Ectodermal cell (in vitro differentiated cells): ENCODE measurements at regions not wholly inside any gene's neighbourhood (a gene's known extent, or its start where the extent isn't known, plus 50 kb on each side); places are given as distances from the start of the nearest gene placed in this dataset.
"Not testable (repeated sequence)": the region's sequence is repeated elsewhere in the genome, so short reads cannot be mapped to it uniquely, and the experiment has no call there.

Source experiments
- H3K27ac ChIP-seq: 2 replicates; pipeline ENCODE4 v1.7.0; 2013; ENCODE audit warnings: mild to moderate bottlenecking, low read depth, low read length; ENCODE audit not compliant: insufficient read depth, poor library complexity, severe bottlenecking
- H3K27me3 ChIP-seq: 2 replicates; pipeline ENCODE4 v1.7.0; 2013; ENCODE audit warnings: mild to moderate bottlenecking, low read length; ENCODE audit not compliant: insufficient read depth, control insufficient read depth, poor library complexity, severe bottlenecking
- H3K36me3 ChIP-seq: one replicate; pipeline ENCODE4 v1.7.0; 2013; ENCODE audit warnings: low read length; ENCODE audit not compliant: control insufficient read depth, insufficient read depth
- H3K4me1 ChIP-seq: one replicate; pipeline ENCODE4 v1.7.0; 2013; ENCODE audit warnings: low read length; ENCODE audit not compliant: control insufficient read depth, insufficient read depth
- H3K4me3 ChIP-seq: 2 replicates; pipeline ENCODE4 v1.7.0; 2013; ENCODE audit warnings: low read depth, low read length, control low read depth; ENCODE audit not compliant: insufficient read depth
- H3K9me3 ChIP-seq: 2 replicates; pipeline ENCODE4 v1.7.0; 2013; ENCODE audit warnings: mild to moderate bottlenecking, low read length, moderate library complexity; ENCODE audit not compliant: control insufficient read depth
- WGBS, 2 experiments: methylation state at CpG; one replicate each; pipeline ENCODE4 v1.1.7; 2013; ENCODE audit warnings: missing lambda C conversion rate in 2 of 2; 5-methylcytosine and 5-hydroxymethylcytosine counted together

DNA sequence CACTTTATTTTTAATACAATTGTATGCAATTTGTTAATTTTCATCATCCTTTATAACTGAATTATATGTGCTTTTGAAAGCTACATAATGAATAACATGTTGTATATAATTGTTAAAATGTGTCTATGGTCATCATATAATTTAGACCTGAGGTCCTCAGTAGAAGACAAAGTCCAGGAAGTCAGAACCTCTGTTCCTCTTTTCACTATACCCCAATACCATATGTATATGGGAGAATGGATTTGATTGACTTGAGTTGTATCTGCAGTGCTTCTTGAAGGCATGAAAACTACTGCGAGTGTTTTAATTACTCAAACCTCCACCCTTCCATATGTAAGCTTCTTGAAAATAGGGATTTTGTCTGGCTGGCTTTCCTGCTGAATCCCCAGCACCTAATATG is 140.7 kb upstream of the NEDD9 start:
- WGBS, 2 experiments = 90 to 100% methylated on average over 1 of the region's 1 CpG
- Histone ChIP-seq H3K27ac (no peak overlapping the region), H3K4me3 (no peak overlapping the region), H3K4me1 (no peaks in the 10 kb centered on the region), H3K36me3 (no peaks in the 10 kb centered on the region), H3K9me3 (no peaks in the 10 kb centered on the region), H3K27me3 (no peaks in the 10 kb centered on the region)

DNA sequence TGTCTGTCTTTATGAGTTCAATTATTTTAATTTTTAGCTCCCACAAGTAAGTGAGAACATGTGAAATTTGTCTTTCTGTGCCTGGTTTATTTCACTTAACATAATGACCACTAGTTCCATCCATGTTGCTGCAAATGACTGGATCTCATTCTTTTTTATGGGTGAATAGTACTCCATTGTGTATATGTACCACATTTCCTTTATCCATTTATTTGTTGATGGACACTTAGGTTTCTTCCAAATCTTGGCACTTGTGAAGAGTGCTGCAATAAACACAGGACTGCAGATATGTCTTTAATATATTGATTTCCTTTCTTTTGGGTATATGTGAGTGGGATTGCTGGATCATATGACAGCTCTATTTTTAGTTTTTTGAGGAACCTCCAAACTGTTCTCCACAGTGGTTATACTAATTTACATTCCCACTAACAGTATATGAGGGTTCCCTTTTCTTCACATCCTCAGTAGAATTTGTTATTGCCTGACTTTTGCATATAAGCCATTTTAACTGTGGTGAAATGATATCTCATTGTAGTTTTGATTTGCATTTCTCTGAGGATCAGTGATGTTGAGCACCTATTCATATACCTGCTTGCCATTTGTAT is 139.8 kb upstream of the NEDD9 start:
- not testable (repeated sequence) for H3K27me3 ChIP-seq, H3K36me3 ChIP-seq, H3K27ac ChIP-seq, H3K4me3 ChIP-seq, H3K9me3 ChIP-seq, H3K4me1 ChIP-seq

DNA sequence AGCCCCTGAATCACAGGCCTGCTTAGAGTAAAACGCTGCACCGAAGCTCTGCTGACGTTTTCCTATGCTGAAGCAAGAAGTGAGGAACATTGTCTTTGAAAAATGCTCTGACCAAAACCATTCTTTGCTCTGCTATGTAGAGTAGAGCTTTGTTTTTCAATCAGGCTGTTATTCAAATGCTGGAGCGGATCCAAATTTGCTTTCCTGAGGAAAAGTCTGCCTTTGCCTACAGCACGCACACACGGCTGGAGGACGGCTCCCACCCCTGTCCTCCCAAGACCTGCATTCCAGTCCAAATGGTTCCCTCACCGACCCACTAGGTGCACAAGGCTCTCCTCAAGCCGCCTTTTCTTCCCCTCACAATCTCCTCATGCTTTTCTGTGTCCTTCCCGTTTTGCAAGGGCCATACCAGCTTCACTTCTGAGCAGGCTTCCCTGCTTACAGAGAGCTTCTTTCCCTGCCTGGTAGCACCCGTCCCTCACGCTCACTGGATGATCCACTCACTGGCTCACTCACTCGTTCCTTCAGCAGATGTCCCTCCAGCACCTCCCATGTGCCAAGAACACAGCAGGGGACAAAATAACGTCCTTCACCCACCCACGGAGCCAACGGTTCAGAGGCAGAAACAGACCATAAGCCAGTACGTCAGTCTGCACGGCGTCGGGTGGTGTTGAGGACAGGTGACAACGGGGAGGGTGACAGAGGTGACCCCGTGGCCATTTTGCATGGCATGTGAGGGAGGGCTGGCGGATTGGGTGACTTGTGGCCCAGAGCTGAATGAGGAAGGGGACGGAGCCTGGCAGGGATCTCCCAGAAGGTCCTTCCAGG is 137.9 kb upstream of the NEDD9 start:
- Histone ChIP-seq H3K27ac (no peak overlapping the region), H3K4me1 (peaks cover 11% of the 10 kb centered on the region), H3K9me3 (no peaks in the 10 kb centered on the region), H3K4me3 (no peak overlapping the region), H3K36me3 (no peaks in the 10 kb centered on the region), H3K27me3 (no peaks in the 10 kb centered on the region)
- 87 to 89% methylated on average over 24 of the region's 24 CpGs for WGBS, 2 experiments

DNA sequence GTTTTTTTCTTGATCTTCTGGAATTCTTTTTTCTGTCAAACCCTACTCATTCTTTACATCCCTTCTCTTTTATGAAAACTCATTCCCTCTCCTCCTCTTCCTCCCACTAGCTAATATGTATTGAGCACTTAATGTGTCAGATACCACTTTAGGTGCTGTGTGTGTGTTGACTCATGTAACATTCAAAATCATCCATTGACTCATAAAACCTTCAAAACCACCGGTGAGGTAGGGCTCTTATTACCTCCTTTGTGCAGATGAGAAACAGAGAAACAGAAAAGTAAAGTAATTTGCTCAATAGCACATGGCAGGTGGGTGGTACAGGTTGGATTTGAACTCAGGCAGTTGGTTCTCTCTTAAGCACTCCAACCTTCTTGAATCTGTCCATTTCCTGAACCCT is 136.3 kb upstream of the NEDD9 start:
- Histone ChIP-seq H3K9me3 (no peaks in the 10 kb centered on the region), H3K27me3 (no peaks in the 10 kb centered on the region), H3K4me1 (peaks cover 11% of the 10 kb centered on the region), H3K36me3 (no peaks in the 10 kb centered on the region), H3K4me3 (no peak overlapping the region), H3K27ac (no peak overlapping the region)
- 80 to 85% methylated on average over 1 of the region's 1 CpG for WGBS, 2 experiments

DNA sequence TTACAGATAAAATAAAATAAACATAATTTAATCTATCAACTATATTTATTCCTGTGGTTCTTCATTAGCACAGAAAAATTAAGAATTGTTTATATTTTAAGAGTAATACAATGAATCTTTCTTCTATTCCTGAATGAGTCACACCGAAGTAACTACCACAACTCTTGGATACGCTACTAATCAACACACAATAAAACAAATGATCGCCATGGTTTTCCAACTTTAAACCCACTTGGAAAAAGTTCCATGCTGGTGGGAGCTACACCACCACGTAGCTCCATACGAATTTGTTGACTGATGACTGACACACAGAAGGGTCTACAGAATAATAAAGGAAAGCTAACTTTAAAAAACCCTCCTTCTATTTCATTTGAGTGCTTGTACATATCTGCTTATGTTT is 135.8 kb upstream of the NEDD9 start:
- H3K4me3 ChIP-seq = no peak overlapping the region
- H3K36me3 ChIP-seq = no peaks in the 10 kb centered on the region
- H3K27me3 ChIP-seq = no peaks in the 10 kb centered on the region
- peaks cover 11% of the 10 kb centered on the region for H3K4me1 ChIP-seq
- H3K9me3 ChIP-seq = no peaks in the 10 kb centered on the region
- 88 to 91% methylated on average over 5 of the region's 5 CpGs for WGBS, 2 experiments
- H3K27ac ChIP-seq = no peak overlapping the region

DNA sequence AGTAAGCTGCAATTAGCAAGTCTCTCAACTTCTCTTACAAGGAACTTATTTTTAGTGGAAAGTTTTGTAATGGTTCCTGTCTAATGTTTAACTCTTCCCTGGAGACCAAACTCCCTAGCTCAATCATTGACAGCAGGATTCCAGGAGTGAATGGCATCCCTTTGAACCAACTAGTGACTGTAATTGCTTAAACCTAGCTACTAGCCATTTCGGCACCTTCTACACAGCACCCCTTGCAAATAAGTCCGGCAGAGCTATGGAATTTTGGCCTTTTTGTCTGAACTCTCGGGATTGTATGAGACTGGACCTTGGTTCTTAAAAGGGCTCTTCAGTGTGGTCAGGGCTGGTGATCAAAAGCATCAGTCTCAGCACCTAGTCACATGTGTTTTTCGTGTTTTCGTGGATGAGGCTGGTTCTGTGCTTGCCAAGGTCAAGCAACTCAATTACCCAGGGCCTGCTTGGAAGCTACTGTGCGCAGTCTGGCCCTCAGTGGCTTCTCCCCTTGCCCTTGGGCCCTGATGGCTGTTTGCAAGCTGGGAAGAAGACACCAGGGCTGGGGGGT is 135.3 kb upstream of the NEDD9 start:
- Histone ChIP-seq H3K36me3 (no peaks in the 10 kb centered on the region), H3K4me3 (no peak overlapping the region), H3K4me1 (peaks cover 11% of the 10 kb centered on the region), H3K27me3 (no peaks in the 10 kb centered on the region), H3K27ac (no peak overlapping the region), H3K9me3 (no peaks in the 10 kb centered on the region)
- WGBS, 2 experiments = 70 to 74% methylated on average over 6 of the region's 6 CpGs

DNA sequence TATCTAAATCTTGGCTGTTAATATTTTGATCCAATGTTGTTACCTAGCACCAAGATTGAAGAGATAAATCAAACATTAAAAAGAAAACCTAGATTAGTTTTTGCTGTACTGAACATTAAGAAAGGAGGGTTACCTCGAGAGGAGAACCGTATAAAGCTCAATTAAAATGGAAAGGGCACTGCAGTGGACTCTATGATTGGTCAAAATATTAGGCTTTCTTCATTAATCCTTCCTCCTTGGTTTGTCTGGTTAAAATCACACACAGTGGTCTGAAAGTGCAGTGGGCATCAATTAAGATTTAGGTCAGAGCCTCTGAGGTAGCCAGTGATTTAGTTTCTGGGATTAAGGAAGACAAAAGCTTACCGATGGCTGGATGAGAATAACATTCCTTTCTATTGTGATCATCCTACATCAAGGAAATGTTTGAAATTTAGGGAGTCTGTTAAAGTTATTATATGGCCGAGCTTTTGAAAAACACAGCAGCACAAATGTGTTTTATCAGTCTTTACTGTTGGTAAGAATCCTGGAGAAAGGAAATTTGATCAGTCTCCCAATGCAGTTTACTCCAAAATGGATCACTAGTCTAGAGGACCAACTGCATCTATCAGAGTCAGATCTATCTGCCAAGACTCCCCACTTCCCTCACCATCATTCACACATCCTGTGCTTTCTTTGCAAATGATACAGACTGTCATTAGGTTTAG is 134.6 kb upstream of the NEDD9 start:
- Histone ChIP-seq H3K4me3 (no peak overlapping the region), H3K27ac (peak overlapping the region; percentile 19), H3K9me3 (no peaks in the 10 kb centered on the region), H3K36me3 (no peaks in the 10 kb centered on the region), H3K27me3 (no peaks in the 10 kb centered on the region), H3K4me1 (peaks cover 11% of the 10 kb centered on the region)
- WGBS, 2 experiments = 73 to 76% methylated on average over 4 of the region's 4 CpGs

DNA sequence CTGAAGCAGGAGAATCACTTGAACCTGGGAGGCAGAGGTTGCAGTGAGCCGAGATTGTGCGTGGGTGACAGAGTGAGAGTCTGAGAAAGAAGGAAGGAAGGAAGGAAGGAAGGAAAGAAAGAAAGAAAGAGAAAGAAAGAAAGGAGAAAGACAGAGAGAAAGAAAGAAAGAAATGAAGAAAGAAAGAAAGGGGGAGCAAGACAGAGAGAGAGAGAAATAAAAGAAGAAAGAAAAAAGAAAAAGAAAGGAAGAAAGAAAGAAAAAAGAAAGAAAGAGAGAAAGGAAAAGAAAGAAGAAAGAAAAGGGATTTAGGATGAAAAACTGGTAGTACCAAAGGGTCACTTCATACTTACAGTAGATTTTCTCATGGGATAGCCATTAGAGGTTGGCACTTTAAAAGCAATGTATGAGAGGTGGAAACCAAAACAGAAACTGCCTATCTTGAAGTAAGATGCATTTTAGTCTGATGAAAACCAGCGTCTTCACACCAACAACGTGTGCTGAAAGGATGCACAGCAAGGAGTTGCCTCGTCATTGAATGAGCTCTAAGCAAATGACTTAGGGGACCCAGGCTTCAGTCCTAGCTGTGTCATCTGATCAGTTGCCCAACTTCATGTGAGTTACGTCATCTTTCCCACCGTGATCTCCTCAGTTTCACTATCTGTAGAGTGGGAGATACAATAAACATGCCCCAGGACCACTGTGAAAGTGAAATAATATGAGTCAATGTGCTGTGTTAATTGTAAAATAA is 133.9 kb upstream of the NEDD9 start:
- Histone ChIP-seq H3K4me1 (peaks cover 11% of the 10 kb centered on the region), H3K36me3 (no peaks in the 10 kb centered on the region), H3K27ac (no peak overlapping the region), H3K4me3 (no peak overlapping the region), H3K27me3 (no peaks in the 10 kb centered on the region), H3K9me3 (no peaks in the 10 kb centered on the region)
- WGBS, 2 experiments = 88% methylated on average over 7 of the region's 7 CpGs

DNA sequence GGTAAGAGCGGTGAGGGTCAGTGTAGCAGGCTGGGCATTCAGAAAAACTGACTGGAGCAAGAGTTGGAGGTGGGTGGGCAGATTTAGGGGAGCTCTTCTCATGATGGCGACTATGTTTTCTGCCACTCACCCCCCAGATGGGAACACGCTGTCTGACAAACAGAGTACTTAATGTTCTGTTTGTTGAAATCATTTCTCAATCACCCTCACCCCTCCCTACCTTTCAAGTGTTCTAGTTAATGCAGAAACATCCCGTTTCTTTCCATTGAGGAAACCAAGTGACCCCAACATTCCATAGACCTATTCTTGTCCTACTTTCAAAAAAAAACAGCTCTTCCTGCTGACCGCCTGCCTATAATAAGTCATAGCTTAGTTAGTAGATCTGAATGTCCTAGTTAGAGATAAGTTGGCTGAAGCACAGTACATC is 132.5 kb upstream of the NEDD9 start:
- Histone ChIP-seq H3K27ac (no peak overlapping the region), H3K4me3 (no peak overlapping the region), H3K9me3 (no peaks in the 10 kb centered on the region), H3K4me1 (peaks cover 11% of the 10 kb centered on the region), H3K27me3 (no peaks in the 10 kb centered on the region), H3K36me3 (no peaks in the 10 kb centered on the region)
- 90 to 93% methylated on average over 5 of the region's 5 CpGs for WGBS, 2 experiments
